WTC11 (cell line): ENCODE measurements at regions not wholly inside any gene's neighbourhood (a gene's known extent, or its start where the extent isn't known, plus 50 kb on each side); places are given as distances from the start of the nearest gene placed in this dataset.

Experiments
- ATAC-seq: fragments of 200-7000 bp; cut with Tn5 transposase; 2 replicates; pipeline ENCODE4 v1.10.0; 2021; ENCODE audit warnings: mild to moderate bottlenecking, moderate library complexity
- CTCF ChIA-PET: fragments of 300-600 bp; sonication (Branson Sonifier 250); formaldehyde crosslinking; loops from one replicate; lab custom pipeline; 2021; ENCODE audit warnings: antibody characterized with exemption; lab: Charles Lee
- POLR2A ChIA-PET: fragments of 350-600 bp; sonication (Branson Sonifier 250); formaldehyde crosslinking; loops from one replicate; lab custom pipeline; 2021; ENCODE audit warnings: antibody characterized with exemption; lab: Charles Lee
- DNase-seq: peaks from one replicate; pipeline ENCODE4 v3.0.0; 2021; ENCODE audit warnings: low spot score
- H3K27ac Mint-ChIP-seq: 2 replicates; pipeline ENCODE4 v1.8.0; 2021; ENCODE audit warnings: mixed read lengths
- H3K27me3 Mint-ChIP-seq: 2 replicates; pipeline ENCODE4 v1.8.0; 2021; ENCODE audit warnings: low read depth, mild to moderate bottlenecking, moderate library complexity, mixed read lengths
- H3K36me3 Mint-ChIP-seq: 2 replicates; pipeline ENCODE4 v1.8.0; 2021; ENCODE audit warnings: mixed read lengths
- H3K4me1 Mint-ChIP-seq: 2 replicates; pipeline ENCODE4 v1.8.0; 2022; ENCODE audit warnings: mixed read lengths
- H3K4me3 Mint-ChIP-seq: 2 replicates; pipeline ENCODE4 v1.8.0; 2021; ENCODE audit warnings: mild to moderate bottlenecking, moderate library complexity, mixed read lengths
- H3K9me3 Mint-ChIP-seq: 2 replicates; pipeline ENCODE4 v1.8.0; 2021; ENCODE audit warnings: mixed read lengths
- ATF1 ChIP-seq: sonication (generic); formaldehyde crosslinking; IDR thresholded peaks from 2 replicates; pipeline ENCODE4 v1.8.1; 2023; ENCODE audit warnings: mild to moderate bottlenecking, moderate library complexity, missing genetic modification reagents
- CDX4 ChIP-seq: fragments of 250-450 bp; sonication (Bioruptor Pico); IDR thresholded peaks from 2 replicates; pipeline ENCODE4 v1.9.0; 2021; ENCODE audit warnings: moderate library complexity, mild to moderate bottlenecking, inconsistent platforms, borderline replicate concordance
- CREB1 ChIP-seq: sonication (generic); formaldehyde crosslinking; IDR thresholded peaks from 2 replicates; pipeline ENCODE4 v1.8.0; 2023; ENCODE audit warnings: mild to moderate bottlenecking, missing genetic modification reagents
- CREM ChIP-seq: sonication (generic); formaldehyde crosslinking; IDR thresholded peaks from 2 replicates; pipeline ENCODE4 v1.8.1; 2022; ENCODE audit warnings: mild to moderate bottlenecking, missing genetic modification reagents, moderate library complexity
- E2F1 ChIP-seq: sonication (generic); formaldehyde crosslinking; IDR thresholded peaks from 2 replicates; pipeline ENCODE4 v1.8.0; 2022; ENCODE audit warnings: mild to moderate bottlenecking, missing genetic modification reagents
- FOXP1 ChIP-seq: sonication (generic); formaldehyde crosslinking; IDR thresholded peaks from 2 replicates; pipeline ENCODE4 v1.8.0; 2022; ENCODE audit warnings: missing genetic modification reagents, mild to moderate bottlenecking, moderate library complexity, borderline replicate concordance
- GABPB1 ChIP-seq: sonication (generic); formaldehyde crosslinking; IDR thresholded peaks from 2 replicates; pipeline ENCODE4 v1.8.1; 2023; ENCODE audit warnings: mild to moderate bottlenecking, missing genetic modification reagents
- MYBL2 ChIP-seq: sonication (generic); formaldehyde crosslinking; IDR thresholded peaks from 2 replicates; pipeline ENCODE4 v1.8.1; 2023; ENCODE audit warnings: mild to moderate bottlenecking, moderate library complexity, missing genetic modification reagents
- NR1H2 ChIP-seq: sonication (generic); formaldehyde crosslinking; IDR thresholded peaks from 2 replicates; pipeline ENCODE4 v1.9.0; 2021; ENCODE audit warnings: mild to moderate bottlenecking, moderate library complexity, missing genetic modification reagents
- TCF7 ChIP-seq: sonication (generic); formaldehyde crosslinking; IDR thresholded peaks from 2 replicates; pipeline ENCODE4 v1.8.0; 2022; ENCODE audit warnings: mild to moderate bottlenecking, low read depth, missing genetic modification reagents, moderate library complexity
- ZNF219 ChIP-seq: sonication (generic); formaldehyde crosslinking; IDR thresholded peaks from 2 replicates; pipeline ENCODE4 v1.8.0; 2023; ENCODE audit warnings: missing genetic modification reagents, mild to moderate bottlenecking, borderline replicate concordance
- ZNF396 ChIP-seq: fragments of 250-450 bp; sonication (Bioruptor Pico); IDR thresholded peaks from 2 replicates; pipeline ENCODE4 v1.8.0; 2021; ENCODE audit warnings: mild to moderate bottlenecking, moderate library complexity, borderline replicate concordance
- TF ChIP-seq, protein P1 (sequence below): fragments of 200-600 bp; IDR thresholded peaks from 2 replicates; pipeline ENCODE4 v1.8.0; 2022; ENCODE audit warnings: antibody characterized with exemption
- TF ChIP-seq, protein P2 (sequence below): sonication (generic); formaldehyde crosslinking; IDR thresholded peaks from 2 replicates; pipeline ENCODE4 v1.8.1; 2022; ENCODE audit warnings: low read depth, missing genetic modification reagents, borderline replicate concordance

DNA sequence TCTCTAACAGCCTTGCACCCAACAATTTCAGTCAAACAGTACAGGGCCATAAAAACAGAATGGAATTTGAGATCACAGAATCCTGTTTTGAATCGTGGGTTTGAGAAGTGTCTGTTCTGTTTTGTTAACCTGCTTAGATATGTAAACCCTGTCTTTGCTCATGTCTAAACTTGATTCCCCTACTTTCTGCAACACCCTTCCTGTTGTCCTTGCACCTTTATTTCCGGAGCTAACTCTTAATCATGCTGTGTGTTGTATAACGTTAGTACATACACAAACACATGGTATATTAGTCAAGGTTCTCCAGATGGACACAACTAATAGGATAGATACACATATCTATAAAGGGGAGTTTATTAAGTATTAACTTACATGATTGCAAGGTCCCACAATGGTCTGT is 2229.2 kb upstream of the C9orf72 start (continued):
- TF ChIP-seq GABPB1 (no peak), CREM (CRISPR knock-in tag) (no peak), ZNF219 (no peak), E2F1 (CRISPR knock-in tag) (no peak)
- TF ChIP-seq, protein P1, sequence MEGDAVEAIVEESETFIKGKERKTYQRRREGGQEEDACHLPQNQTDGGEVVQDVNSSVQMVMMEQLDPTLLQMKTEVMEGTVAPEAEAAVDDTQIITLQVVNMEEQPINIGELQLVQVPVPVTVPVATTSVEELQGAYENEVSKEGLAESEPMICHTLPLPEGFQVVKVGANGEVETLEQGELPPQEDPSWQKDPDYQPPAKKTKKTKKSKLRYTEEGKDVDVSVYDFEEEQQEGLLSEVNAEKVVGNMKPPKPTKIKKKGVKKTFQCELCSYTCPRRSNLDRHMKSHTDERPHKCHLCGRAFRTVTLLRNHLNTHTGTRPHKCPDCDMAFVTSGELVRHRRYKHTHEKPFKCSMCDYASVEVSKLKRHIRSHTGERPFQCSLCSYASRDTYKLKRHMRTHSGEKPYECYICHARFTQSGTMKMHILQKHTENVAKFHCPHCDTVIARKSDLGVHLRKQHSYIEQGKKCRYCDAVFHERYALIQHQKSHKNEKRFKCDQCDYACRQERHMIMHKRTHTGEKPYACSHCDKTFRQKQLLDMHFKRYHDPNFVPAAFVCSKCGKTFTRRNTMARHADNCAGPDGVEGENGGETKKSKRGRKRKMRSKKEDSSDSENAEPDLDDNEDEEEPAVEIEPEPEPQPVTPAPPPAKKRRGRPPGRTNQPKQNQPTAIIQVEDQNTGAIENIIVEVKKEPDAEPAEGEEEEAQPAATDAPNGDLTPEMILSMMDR, result no peak
- TF ChIP-seq, all 79 proteins: peak for 0

DNA sequence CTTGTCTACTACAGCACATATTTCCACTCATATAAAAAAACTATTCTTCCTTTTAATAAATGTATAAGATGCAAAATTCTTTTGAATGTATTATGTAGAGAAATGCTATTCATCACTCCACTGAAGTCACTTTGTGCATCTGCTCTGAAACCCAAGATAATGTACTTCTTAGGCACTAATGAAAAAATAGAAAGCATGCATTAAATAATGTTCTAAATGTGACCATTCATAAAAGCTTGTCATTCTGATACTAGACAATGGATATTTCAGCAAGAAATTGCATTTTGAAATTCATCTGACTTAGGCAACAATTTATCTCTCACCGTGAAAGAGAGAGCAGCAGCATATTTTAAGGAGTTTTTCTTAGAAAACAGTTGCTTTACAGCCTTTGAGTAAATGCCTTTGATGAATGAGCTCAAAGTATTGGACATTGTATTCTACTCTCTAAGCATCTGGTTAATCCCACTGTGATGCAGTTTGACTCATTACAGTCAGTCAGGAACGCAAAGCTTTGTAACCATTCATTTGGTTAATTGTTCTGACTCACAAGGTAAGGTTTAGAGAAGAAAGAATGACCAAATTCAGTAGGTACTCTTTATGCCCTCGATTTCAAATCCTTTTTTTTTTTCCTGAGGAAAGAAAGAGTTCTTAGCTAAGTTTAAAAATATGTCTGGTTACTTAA is 2233.8 kb upstream of the C9orf72 start:
- ATAC-seq (no peak), DNase-seq (no peak)
- Mint-ChIP-seq H3K9me3 (peaks cover 43% of the 10 kb centered on the region), H3K27ac (no peak overlapping the region), H3K4me3 (no peak overlapping the region), H3K27me3 (no peaks in the 10 kb centered on the region; the same call in 1 of the 2 replicates), H3K36me3 (peaks cover 40% of the 10 kb centered on the region), H3K4me1 (no peaks in the 10 kb centered on the region)
- CTCF ChIA-PET, result no interaction called here
- POLR2A ChIA-PET, result no interaction called here
- TF ChIP-seq ATF1 (CRISPR knock-in tag), result no peak
- no peak for TF ChIP-seq MYBL2 (CRISPR knock-in tag)
- TF ChIP-seq NR1H2 (CRISPR knock-in tag), result no peak
- TF ChIP-seq E2F1 (CRISPR knock-in tag), result no peak
- TF ChIP-seq, all 79 proteins: peak for 0

DNA sequence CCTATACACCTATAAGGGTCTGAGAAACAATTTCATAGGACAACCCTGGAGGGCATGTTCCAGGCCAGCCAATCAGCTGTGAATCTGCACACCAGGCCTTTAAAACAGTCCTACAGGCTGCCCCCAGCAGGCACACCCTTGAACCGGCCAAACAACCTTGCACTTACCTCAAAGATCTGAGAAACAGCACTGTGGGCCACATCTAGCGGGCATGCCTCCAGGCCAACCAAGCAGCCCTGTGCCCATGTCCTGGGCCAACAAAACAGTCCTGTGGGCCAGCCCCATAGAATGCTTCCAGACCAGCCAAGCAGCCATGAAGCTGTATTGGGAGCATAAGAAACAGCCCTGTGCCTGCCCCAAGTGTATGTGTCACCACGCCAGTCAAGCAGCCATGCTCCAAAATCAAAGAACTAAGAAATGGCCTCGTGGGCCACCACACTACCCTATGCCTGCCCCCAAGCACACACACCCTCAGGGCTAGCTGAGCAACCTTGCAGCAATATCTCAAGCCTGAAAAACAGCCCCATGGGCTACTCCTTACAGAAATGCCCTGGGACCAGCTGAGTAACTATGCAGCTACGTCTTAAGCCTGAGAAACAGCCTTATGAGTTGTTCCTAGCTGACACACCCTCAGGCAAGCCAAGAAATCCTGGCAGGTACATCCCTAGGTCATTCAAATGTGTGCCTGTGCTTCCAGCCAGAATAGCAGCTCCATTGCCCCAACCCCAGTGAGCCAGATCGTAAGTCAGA is 2243.8 kb upstream of the C9orf72 start:
- DNase-seq (no peak), ATAC-seq (no peak)
- Mint-ChIP-seq H3K9me3 (peaks cover 58% of the 10 kb centered on the region), H3K27ac (no peak overlapping the region), H3K4me1 (no peaks in the 10 kb centered on the region), H3K36me3 (peaks cover 28% of the 10 kb centered on the region), H3K27me3 (no peaks in the 10 kb centered on the region), H3K4me3 (no peak overlapping the region)
- POLR2A ChIA-PET, result no interaction called here
- no peak for TF ChIP-seq CDX4 (CRISPR knock-in tag)
- no peak for TF ChIP-seq TCF7 (CRISPR knock-in tag)
- TF ChIP-seq ZNF396 (CRISPR knock-in tag), result no peak
- no peak for TF ChIP-seq FOXP1
- no peak for TF ChIP-seq CREB1 (CRISPR knock-in tag)
- TF ChIP-seq, protein P2, sequence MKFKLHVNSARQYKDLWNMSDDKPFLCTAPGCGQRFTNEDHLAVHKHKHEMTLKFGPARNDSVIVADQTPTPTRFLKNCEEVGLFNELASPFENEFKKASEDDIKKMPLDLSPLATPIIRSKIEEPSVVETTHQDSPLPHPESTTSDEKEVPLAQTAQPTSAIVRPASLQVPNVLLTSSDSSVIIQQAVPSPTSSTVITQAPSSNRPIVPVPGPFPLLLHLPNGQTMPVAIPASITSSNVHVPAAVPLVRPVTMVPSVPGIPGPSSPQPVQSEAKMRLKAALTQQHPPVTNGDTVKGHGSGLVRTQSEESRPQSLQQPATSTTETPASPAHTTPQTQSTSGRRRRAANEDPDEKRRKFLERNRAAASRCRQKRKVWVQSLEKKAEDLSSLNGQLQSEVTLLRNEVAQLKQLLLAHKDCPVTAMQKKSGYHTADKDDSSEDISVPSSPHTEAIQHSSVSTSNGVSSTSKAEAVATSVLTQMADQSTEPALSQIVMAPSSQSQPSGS (CRISPR knock-in tag), result no peak
- CTCF ChIA-PET, result no interaction called here
